K562 (cell line): ENCODE measurements at regions not wholly inside any gene's neighbourhood (a gene's known extent, or its start where the extent isn't known, plus 50 kb on each side); places are given as distances from the start of the nearest gene placed in this dataset.
"Not testable (repeated sequence)": the region's sequence is repeated elsewhere in the genome, so short reads cannot be mapped to it uniquely, and the experiment has no call there.

Experiments used
- ATAC-seq: fragments of 200-7000 bp; cut with Tn5 transposase; 3 replicates; pipeline ENCODE4 v1.9.1; 2020; ENCODE audit warnings: moderate library complexity
- BruUV-seq: library from RNA; stranded (reverse); fragments of 400-500 nt; replicated peaks from 2 replicates; lab custom pipeline; 2021; lab: Mats Ljungman, UMichigan
- CTCF ChIA-PET: fragments of 300-600 bp; formaldehyde crosslinking; extraction: SDS; loops from one replicate; lab custom pipeline; 2021; ENCODE audit warnings: low intra/inter-chr PET ratio; lab: Yijun Ruan, JAX
- POLR2A ChIA-PET: fragments of 300-600, 350-650 bp; sonication (Branson Sonifier 250); formaldehyde crosslinking; extraction: SDS; loops from one replicate; lab custom pipeline; 2021; ENCODE audit warnings: antibody characterized with exemption, inconsistent platforms; lab: Yijun Ruan, JAX
- DNase-seq, 4 experiments: peaks; one replicate each; pipeline versions ENCODE4 v3.0.0 to v3.0.0-alpha.2; 2011 to 2018; ENCODE audit warnings: low spot score in 3 of 4, mixed read lengths in 3 of 4; ENCODE audit errors: extremely low read depth in 1 of 4
- FAIRE-seq: peaks from 2 replicates; lab custom pipeline; 2011; peaks lifted over from hg19 to GRCh38; lab: Jason Lieb, UNC
- H2AFZ ChIP-seq: 2 replicates; pipeline ENCODE4 v1.6.0; 2011; ENCODE audit warnings: low read depth, low read length, control low read depth, inconsistent platforms
- H3K27ac ChIP-seq: fragments of 200-600 bp; 3 replicates; pipeline ENCODE4 v1.8.0; 2011; ENCODE audit warnings: low read depth, mild to moderate bottlenecking, control low read depth, inconsistent platforms, low read length, moderate library complexity, mixed read lengths; ENCODE audit errors: extremely low read depth
- H3K27me3 ChIP-seq, 2 experiments: fragments of 300-600 bp in 1 of 2; 2 replicates in 1 of 2; 3 replicates in 1 of 2; pipeline versions ENCODE4 v1.6.0 to v1.8.0; 2011; ENCODE audit warnings: inconsistent platforms in 2 of 2, low read length in 2 of 2, mild to moderate bottlenecking in 1 of 2, mixed read lengths in 1 of 2, moderate library complexity in 1 of 2; ENCODE audit not compliant: control insufficient read depth in 2 of 2, insufficient read depth in 2 of 2
- H3K36me3 ChIP-seq: fragments of 300-600 bp; 3 replicates; pipeline ENCODE4 v1.8.0; 2011; ENCODE audit warnings: mild to moderate bottlenecking, low read length, inconsistent platforms; ENCODE audit not compliant: control insufficient read depth, insufficient read depth
- H3K4me1 ChIP-seq, 2 experiments: fragments of 200-600 bp in 1 of 2; replicated peaks in 1 of 2; 2 replicates in 1 of 2; 3 replicates in 1 of 2; pipeline versions ENCODE4 v1.5.1 to v1.8.0; 2011; ENCODE audit warnings: inconsistent platforms in 2 of 2, low read length in 2 of 2, mild to moderate bottlenecking in 1 of 2, mixed read lengths in 1 of 2, moderate library complexity in 1 of 2; ENCODE audit not compliant: control insufficient read depth in 2 of 2, insufficient read depth in 2 of 2
- H3K4me2 ChIP-seq: 2 replicates; pipeline ENCODE4 v1.6.1; 2011; ENCODE audit warnings: low read length, control low read depth, inconsistent platforms, mixed read lengths; ENCODE audit not compliant: insufficient read depth
- H3K4me3 ChIP-seq: fragments of 200-600 bp; sonication (generic), shearing (Covaris generic); 2 replicates; pipeline ENCODE4 v1.5.1; 2016; ENCODE audit warnings: control low read depth, inconsistent platforms
- H3K79me2 ChIP-seq: fragments of 200-600 bp; 3 replicates; pipeline ENCODE4 v1.8.0; 2011; ENCODE audit warnings: low read length, inconsistent platforms; ENCODE audit not compliant: control insufficient read depth, insufficient read depth
- H3K9ac ChIP-seq, 2 experiments: 2 replicates each; pipeline versions ENCODE4 v1.6.0 to v1.6.1; 2011; ENCODE audit warnings: low read depth in 2 of 2, low read length in 2 of 2, control low read depth in 1 of 2, inconsistent platforms in 1 of 2, mild to moderate bottlenecking in 1 of 2, mixed read lengths in 1 of 2; ENCODE audit not compliant: insufficient read depth in 1 of 2
- H3K9me1 ChIP-seq: one replicate; pipeline ENCODE4 v1.6.0; 2011; ENCODE audit warnings: inconsistent platforms, mild to moderate bottlenecking, low read length, moderate library complexity; ENCODE audit not compliant: control insufficient read depth, insufficient read depth
- H3K9me3 ChIP-seq: replicated peaks from 2 replicates; pipeline ENCODE4 v1.5.1; 2011; ENCODE audit warnings: low read depth, low read length, inconsistent platforms; ENCODE audit not compliant: control insufficient read depth, insufficient read depth
- H4K20me1 ChIP-seq: replicated peaks from 2 replicates; pipeline ENCODE4 v1.6.1; 2011; ENCODE audit warnings: low read length, inconsistent platforms, mixed read lengths; ENCODE audit not compliant: control insufficient read depth, insufficient read depth
- E4F1 ChIP-seq: fragments of 250-450 bp; sonication (Bioruptor Pico); IDR thresholded peaks from 2 replicates; pipeline ENCODE4 v1.5.0; 2021; ENCODE audit warnings: mild to moderate bottlenecking, borderline replicate concordance
- ELF4 ChIP-seq: fragments of 450-650 bp; formaldehyde crosslinking; IDR thresholded peaks from 2 replicates; pipeline ENCODE4 v1.4.0; 2022; ENCODE audit warnings: missing genetic modification characterization
- HNRNPL ChIP-seq: fragments of 200-400 bp; formaldehyde crosslinking; IDR thresholded peaks from 2 replicates; pipeline ENCODE4 v1.6.1; 2017; ENCODE audit warnings: low read depth, mild to moderate bottlenecking, low read length
- NONO ChIP-seq, 2 experiments: fragments of 200-400 bp in 1 of 2; fragments of 450-650 bp in 1 of 2; formaldehyde crosslinking in 1 of 2; IDR thresholded peaks; 2 replicates each; pipeline ENCODE4 v1.6.1; 2017; ENCODE audit warnings: low read depth in 2 of 2, mild to moderate bottlenecking in 2 of 2, moderate library complexity in 2 of 2, low read length in 1 of 2
- POLR2AphosphoS2 ChIP-seq: IDR thresholded peaks from 2 replicates; pipeline ENCODE4 v1.6.1; 2012; ENCODE audit warnings: low read length, improper control_type of control experiment
- POLR3A ChIP-seq: IDR thresholded peaks from 2 replicates; pipeline ENCODE4 v1.6.1; 2011; ENCODE audit warnings: borderline replicate concordance, mild to moderate bottlenecking, moderate library complexity; ENCODE audit not compliant: insufficient read length, insufficient read depth; ENCODE audit errors: extremely low read depth
- TEAD2 ChIP-seq: fragments of 450-650 bp; IDR thresholded peaks from 2 replicates; pipeline ENCODE4 v1.6.1; 2016; ENCODE audit warnings: missing genetic modification characterization, control low read depth, missing compliant biosample characterization
- THRAP3 ChIP-seq: fragments of 450-650 bp; IDR thresholded peaks from 2 replicates; pipeline ENCODE4 v1.6.1; 2016; ENCODE audit warnings: mild to moderate bottlenecking, inconsistent platforms, borderline replicate concordance
- ZNF143 ChIP-seq: sonication (generic); formaldehyde crosslinking; IDR thresholded peaks from 2 replicates; pipeline ENCODE4 v1.9.0; 2022; ENCODE audit warnings: mild to moderate bottlenecking, missing genetic modification reagents
- ZNF217 ChIP-seq: sonication (generic); formaldehyde crosslinking; IDR thresholded peaks from 2 replicates; pipeline ENCODE4 v1.8.0; 2022; ENCODE audit warnings: mild to moderate bottlenecking, missing genetic modification reagents
- ZNF707 ChIP-seq: fragments of 250-450 bp; sonication (Bioruptor Pico); conservative IDR thresholded peaks from 2 replicates; pipeline ENCODE4 v1.8.0; 2022; ENCODE audit warnings: inconsistent platforms, mild to moderate bottlenecking, moderate library complexity
- WGBS: fragments of 100-300 bp; shearing (Covaris generic); methylation state at CpG from one replicate; pipeline ENCODE4 v1.1.6; 2016; ENCODE audit warnings: low coverage, mixed read lengths; ENCODE audit not compliant: insufficient coverage; ENCODE audit errors: missing lambda C conversion rate; 5-methylcytosine and 5-hydroxymethylcytosine counted together
- in situ Hi-C: fragments of 300-500 bp; cut with MboI; formaldehyde crosslinking; loops from 4 replicates; pipeline ENCODE4 v1.15.0; 2018; ENCODE audit warnings: inconsistent platforms, mixed read lengths
- intact Hi-C: fragments of 100-400 bp; cut with micrococcal nuclease; formaldehyde crosslinking; loops from 2 replicates; pipeline ENCODE4 v1.14.2; 2022

GRCh38 chr13:58505262-58505920, 873.8 kb downstream of the PCDH17 start:
- in situ Hi-C loops, H3K4me2 ChIP-seq, DNase-seq, POLR2A ChIA-PET, intact Hi-C loops, H3K9ac ChIP-seq, CTCF ChIA-PET, H3K27me3 ChIP-seq, H3K9me1 ChIP-seq, ATAC-seq, H3K36me3 ChIP-seq, H4K20me1 ChIP-seq, H3K4me1 ChIP-seq, H3K27ac ChIP-seq, H2AFZ ChIP-seq, BruUV-seq, H3K4me3 ChIP-seq, FAIRE-seq, H3K9me3 ChIP-seq, H3K79me2 ChIP-seq: not testable (repeated sequence)
- 0% methylated on average over 4 of the region's 22 CpGs for WGBS

GRCh38 chr13:58528351-58528750, 896.8 kb downstream of the PCDH17 start:
- CTCF ChIA-PET = no interaction called here
- intact Hi-C loops = no loop called here
- POLR2A ChIA-PET = no interaction called here
- no peaks in the 10 kb centered on the region for H3K9me3 ChIP-seq
- H2AFZ ChIP-seq = no peak overlapping the region
- in situ Hi-C loops = no loop called here
- H3K27me3 ChIP-seq = no peaks in the 10 kb centered on the region
- H3K27ac ChIP-seq = no peak overlapping the region
- H3K79me2 ChIP-seq = no peaks in the 10 kb centered on the region
- H4K20me1 ChIP-seq = no peaks in the 10 kb centered on the region
- DNase-seq (no peak), ATAC-seq (no peak), FAIRE-seq (no peak)
- TF ChIP-seq ZNF217 (CRISPR knock-in tag) = no peak
- TF ChIP-seq ZNF707 = no peak
- no peak for TF ChIP-seq TEAD2 (tag)
- TF ChIP-seq POLR2AphosphoS2 = no peak
- no peak for TF ChIP-seq THRAP3
- no peak for TF ChIP-seq ZNF143 (CRISPR knock-in tag)
- TF ChIP-seq E4F1 (CRISPR knock-in tag) = no peak
- no peak for TF ChIP-seq ELF4
- no peak for TF ChIP-seq POLR3A
- TF ChIP-seq NONO (IDR thresholded peaks at IDR 0.05; ENCODE audit: low read depth in 2 of 2, low read length in 1 of 2) = no peak
- no peak for TF ChIP-seq HNRNPL
- 0% methylated on average over 3 of the region's 14 CpGs for WGBS
- H3K36me3 ChIP-seq = no peaks in the 10 kb centered on the region
- H3K4me1 ChIP-seq = no peaks in the 10 kb centered on the region
- H3K9me1 ChIP-seq = no peaks in the 10 kb centered on the region
- H3K4me2 ChIP-seq = no peak overlapping the region
- H3K9ac ChIP-seq = no peak overlapping the region
- H3K4me3 ChIP-seq = no peak overlapping the region
- BruUV-seq = no TSS peak
